ENCODE measurements at regions not wholly inside any gene's neighbourhood (a gene's known extent, or its start where the extent isn't known, plus 50 kb on each side); places are given as distances from the start of the nearest gene placed in this dataset.
"Not testable (repeated sequence)": the region's sequence is repeated elsewhere in the genome, so short reads cannot be mapped to it uniquely, and the experiment has no call there.

GRCh38 chr19:21621671-21622070, 116.3 kb downstream of the ZNF429 start:
- TF ChIP-seq CTCF (IDR thresholded peaks at IDR 0.05; ENCODE audit: low read depth, low read length), result no peak
- no peak overlapping the region for H3K4me3 ChIP-seq (replicated peaks in 1 of 2; ENCODE audit: low read depth in 2 of 2, low read length in 2 of 2)
- no peak for DNase-seq (ENCODE audit: low read depth in 2 of 2)

DNA sequence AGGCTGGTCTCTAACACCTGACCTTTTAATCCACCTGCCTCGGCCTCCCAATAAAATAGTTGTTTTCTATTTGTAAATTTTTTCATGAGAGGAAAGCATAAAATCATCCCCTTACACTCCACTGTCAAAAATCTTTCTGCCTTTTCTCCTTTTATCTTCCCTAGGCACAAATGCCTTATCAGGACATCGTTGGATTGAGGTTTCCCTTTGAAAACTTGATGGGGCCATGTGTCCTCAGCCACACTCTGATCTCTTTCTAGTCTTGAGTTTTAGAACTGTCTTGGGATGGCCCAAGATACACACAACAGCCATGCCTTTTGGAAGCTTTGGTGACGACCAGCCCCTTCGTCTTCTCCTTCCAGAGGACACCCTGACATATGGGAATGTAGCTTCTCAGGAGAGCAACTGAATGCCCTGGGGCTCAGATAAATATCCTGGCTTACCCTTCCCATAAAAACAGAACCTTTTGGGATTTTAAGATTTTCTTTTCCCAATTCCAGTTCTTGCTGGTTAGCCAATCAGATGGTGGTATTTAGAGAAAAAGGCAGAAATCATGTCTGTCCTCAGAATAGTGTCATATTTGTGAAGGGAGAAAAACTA, 112.4 kb downstream of the ZNF429 start:
- DNase-seq (ENCODE audit: low read depth in 2 of 2), result no peak
- no peak for TF ChIP-seq CTCF (IDR thresholded peaks at IDR 0.05; ENCODE audit: low read depth, low read length)
- H3K4me3 ChIP-seq (replicated peaks in 1 of 2; ENCODE audit: low read depth in 2 of 2, low read length in 2 of 2), result no peak overlapping the region

- not testable (repeated sequence) for DNase-seq (ENCODE audit: low read depth in 2 of 2); H3K4me3 ChIP-seq (replicated peaks in 1 of 2; ENCODE audit: low read depth in 2 of 2, low read length in 2 of 2)
Observed at GRCh38 chr19:21614776-21615175, 109.4 kb downstream of the ZNF429 start.

DNA sequence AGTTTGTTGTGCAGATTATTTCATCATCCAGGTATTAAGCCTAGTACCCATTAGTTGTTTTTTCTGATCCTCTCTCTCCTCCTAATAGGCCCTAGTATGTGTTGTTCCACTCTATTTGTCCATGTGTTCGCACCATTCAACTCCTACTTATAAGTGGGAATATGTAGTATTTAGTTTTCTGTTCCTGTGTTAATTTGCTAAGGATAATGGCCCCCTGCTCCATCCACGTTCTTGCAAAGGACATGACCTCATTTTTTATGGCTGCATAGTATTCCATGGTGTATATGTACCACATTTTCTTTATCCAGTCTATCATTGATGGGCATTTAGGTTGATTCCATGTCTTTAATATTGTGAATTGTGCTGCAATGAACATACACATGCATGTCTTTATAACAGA, 107.8 kb downstream of the ZNF429 start:
- not testable (repeated sequence) for DNase-seq (ENCODE audit: low read depth in 2 of 2); H3K4me3 ChIP-seq (replicated peaks in 1 of 2; ENCODE audit: low read depth in 2 of 2, low read length in 2 of 2)

- H3K4me3 ChIP-seq (replicated peaks in 1 of 2; ENCODE audit: low read depth in 2 of 2, low read length in 2 of 2), result no peak overlapping the region
- no peak for TF ChIP-seq CTCF (IDR thresholded peaks at IDR 0.05; ENCODE audit: low read depth, low read length)
- no peak for DNase-seq (ENCODE audit: low read depth in 2 of 2)
Observed at GRCh38 chr19:21612403-21612872, 107.0 kb downstream of the ZNF429 start.

GRCh38 chr19:21611659-21612402, 106.4 kb downstream of the ZNF429 start:
- DNase-seq (ENCODE audit: low read depth in 2 of 2), result no peak
- TF ChIP-seq CTCF (IDR thresholded peaks at IDR 0.05; ENCODE audit: low read depth, low read length), result no peak
- no peak overlapping the region for H3K4me3 ChIP-seq (replicated peaks in 1 of 2; ENCODE audit: low read depth in 2 of 2, low read length in 2 of 2)

GRCh38 chr19:21610787-21611186, 105.4 kb downstream of the ZNF429 start:
- DNase-seq (ENCODE audit: low read depth in 2 of 2), result no peak
- TF ChIP-seq CTCF (IDR thresholded peaks at IDR 0.05; ENCODE audit: low read depth, low read length), result no peak
- no peak overlapping the region for H3K4me3 ChIP-seq (replicated peaks in 1 of 2; ENCODE audit: low read depth in 2 of 2, low read length in 2 of 2)

DNA sequence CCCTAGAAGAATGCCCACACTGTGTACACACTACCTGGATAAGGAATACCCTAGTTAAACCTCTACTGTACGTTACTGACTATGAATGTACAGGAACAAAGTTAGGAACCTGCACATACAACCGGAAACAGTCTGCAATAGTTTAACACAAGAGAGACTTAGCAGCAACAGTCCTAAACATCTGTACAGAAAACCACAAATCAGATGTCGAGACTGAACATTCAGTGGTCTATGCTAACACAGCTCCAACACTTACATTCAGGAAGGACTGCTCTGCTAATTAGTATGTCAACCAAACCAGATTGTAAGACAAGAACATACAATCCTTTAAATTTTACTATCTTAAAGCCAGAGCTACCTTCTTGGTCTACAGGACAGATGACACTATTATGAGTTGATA, 104.9 kb downstream of the ZNF429 start:
- H3K4me3 ChIP-seq (replicated peaks in 1 of 2; ENCODE audit: low read depth in 2 of 2, low read length in 2 of 2), result no peak overlapping the region

More for the DNA sequence above, 104.9 kb downstream of the ZNF429 start:
- DNase-seq (ENCODE audit: low read depth in 2 of 2), result no peak
- no peak for TF ChIP-seq CTCF (IDR thresholded peaks at IDR 0.05; ENCODE audit: low read depth, low read length)
